Right kidney (tissue), 1 donor: ENCODE measurements at regions not wholly inside any gene's neighbourhood (a gene's known extent, or its start where the extent isn't known, plus 50 kb on each side); places are given as distances from the start of the nearest gene placed in this dataset.

Experiments
- DNase-seq: peaks from one replicate; pipeline ENCODE4 v3.0.0-alpha.2; 2016

GRCh38 chr7:17659126-17659525 is 281.2 kb downstream of the SNX13 start:
- DNase-seq = no peak

GRCh38 chr7:17660116-17660515 is 280.2 kb downstream of the SNX13 start:
- no peak for DNase-seq

GRCh38 chr7:17661982-17662585 is 278.2 kb downstream of the SNX13 start:
- DNase-seq = no peak

- DNase-seq = no peak
Measured at GRCh38 chr7:17663061-17663675, 277.1 kb downstream of the SNX13 start.

- DNase-seq = no peak
Measured at GRCh38 chr7:17665029-17665428, 275.3 kb downstream of the SNX13 start.

- DNase-seq = no peak
Measured at GRCh38 chr7:17668122-17668521, 272.2 kb downstream of the SNX13 start.

- DNase-seq = no peak
Measured at GRCh38 chr7:17669204-17669603, 271.1 kb downstream of the SNX13 start.

GRCh38 chr7:17671956-17672355 is 268.3 kb downstream of the SNX13 start:
- DNase-seq = no peak

- DNase-seq = no peak
Measured at GRCh38 chr7:17672783-17673182, 267.5 kb downstream of the SNX13 start.

- DNase-seq = peak; percentile 11
Measured at GRCh38 chr7:17674166-17674942, 265.9 kb downstream of the SNX13 start.

GRCh38 chr7:17674943-17675608 is 265.2 kb downstream of the SNX13 start:
- peak; percentile 25 for DNase-seq

GRCh38 chr7:17677408-17677807 is 262.9 kb downstream of the SNX13 start:
- no peak for DNase-seq

- no peak for DNase-seq
Measured at GRCh38 chr7:17678896-17679295, 261.4 kb downstream of the SNX13 start.

- DNase-seq = no peak
Measured at GRCh38 chr7:17679458-17679857, 260.8 kb downstream of the SNX13 start.

GRCh38 chr7:17680026-17680425 is 260.3 kb downstream of the SNX13 start:
- no peak for DNase-seq

GRCh38 chr7:17680943-17681351 is 259.3 kb downstream of the SNX13 start:
- peak; percentile 41 for DNase-seq

- no peak for DNase-seq
Measured at GRCh38 chr7:17681965-17682364, 258.3 kb downstream of the SNX13 start.

- no peak for DNase-seq
Measured at GRCh38 chr7:17682586-17682985, 257.7 kb downstream of the SNX13 start.

- DNase-seq = no peak
Measured at GRCh38 chr7:17685141-17685540, 255.2 kb downstream of the SNX13 start.

GRCh38 chr7:17687361-17687760 is 252.9 kb downstream of the SNX13 start:
- no peak for DNase-seq

GRCh38 chr7:17689361-17689902 is 250.9 kb downstream of the SNX13 start:
- DNase-seq = no peak

- DNase-seq = no peak
Measured at GRCh38 chr7:17690030-17690429, 250.3 kb downstream of the SNX13 start.

GRCh38 chr7:17696422-17696821 is 243.9 kb downstream of the SNX13 start:
- DNase-seq = no peak
